ENCODE measurements at regions not wholly inside any gene's neighbourhood (a gene's known extent, or its start where the extent isn't known, plus 50 kb on each side); places are given as distances from the start of the nearest gene placed in this dataset.

DNA sequence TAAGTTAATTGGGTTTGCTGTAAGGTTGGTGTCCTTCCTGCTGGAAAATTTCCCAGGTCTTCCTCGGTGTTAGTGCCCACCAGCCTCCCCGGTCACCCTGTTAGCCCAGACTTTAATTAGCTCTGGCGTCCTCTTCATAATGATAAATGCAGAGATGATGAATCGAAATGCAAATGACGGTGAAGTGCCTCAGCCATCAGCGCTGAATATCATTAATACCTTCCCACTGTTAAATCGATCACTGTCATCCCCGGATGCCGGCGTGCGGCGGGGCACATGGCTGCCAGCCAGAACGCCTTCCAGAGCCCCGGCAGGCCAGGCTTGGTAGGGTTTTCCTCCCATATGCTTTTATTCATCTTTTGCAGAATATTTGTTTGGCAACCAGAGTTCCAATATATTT, 204.5 kb downstream of the IRX2 start:
- Histone ChIP-seq H3K4me3 (no peak overlapping the region), H3K4me1 (no peaks in the 10 kb centered on the region), H3K9me3 (no peaks in the 10 kb centered on the region), H3K27ac (no peak overlapping the region), H3K27me3 (ENCODE audit: low read depth) (no peaks in the 10 kb centered on the region), H3K36me3 (no peaks in the 10 kb centered on the region)
- ATAC-seq, result no peak
- TF ChIP-seq, protein P1, sequence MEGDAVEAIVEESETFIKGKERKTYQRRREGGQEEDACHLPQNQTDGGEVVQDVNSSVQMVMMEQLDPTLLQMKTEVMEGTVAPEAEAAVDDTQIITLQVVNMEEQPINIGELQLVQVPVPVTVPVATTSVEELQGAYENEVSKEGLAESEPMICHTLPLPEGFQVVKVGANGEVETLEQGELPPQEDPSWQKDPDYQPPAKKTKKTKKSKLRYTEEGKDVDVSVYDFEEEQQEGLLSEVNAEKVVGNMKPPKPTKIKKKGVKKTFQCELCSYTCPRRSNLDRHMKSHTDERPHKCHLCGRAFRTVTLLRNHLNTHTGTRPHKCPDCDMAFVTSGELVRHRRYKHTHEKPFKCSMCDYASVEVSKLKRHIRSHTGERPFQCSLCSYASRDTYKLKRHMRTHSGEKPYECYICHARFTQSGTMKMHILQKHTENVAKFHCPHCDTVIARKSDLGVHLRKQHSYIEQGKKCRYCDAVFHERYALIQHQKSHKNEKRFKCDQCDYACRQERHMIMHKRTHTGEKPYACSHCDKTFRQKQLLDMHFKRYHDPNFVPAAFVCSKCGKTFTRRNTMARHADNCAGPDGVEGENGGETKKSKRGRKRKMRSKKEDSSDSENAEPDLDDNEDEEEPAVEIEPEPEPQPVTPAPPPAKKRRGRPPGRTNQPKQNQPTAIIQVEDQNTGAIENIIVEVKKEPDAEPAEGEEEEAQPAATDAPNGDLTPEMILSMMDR (IDR thresholded peaks at IDR 0.05), result no peak
- intact Hi-C loops (cut with DNase I), result no loop called here
- DNase-seq, result no peak

DNA sequence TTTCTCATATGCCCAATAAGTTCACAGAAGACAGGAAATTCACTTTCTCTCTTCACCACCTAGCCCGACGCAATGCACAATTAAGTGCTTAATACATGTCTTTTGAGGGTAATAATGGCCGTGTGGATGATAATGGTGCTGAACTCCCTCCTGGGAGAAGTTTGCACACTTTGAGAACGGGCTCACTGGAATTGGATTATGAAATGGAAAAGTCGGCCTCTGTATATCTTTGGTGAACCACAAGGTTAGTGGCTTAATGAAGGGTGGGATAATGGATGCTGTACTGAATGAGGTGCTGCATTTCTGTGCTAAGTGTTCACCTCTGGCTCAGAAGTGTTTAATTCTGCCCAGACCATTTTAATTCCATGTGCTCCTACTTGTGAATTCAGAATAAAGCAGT, 207.5 kb downstream of the IRX2 start:
- DNase-seq (no peak), ATAC-seq (no peak)
- H3K4me1 ChIP-seq, result no peaks in the 10 kb centered on the region
- intact Hi-C loops (cut with DNase I), result no loop called here
- no peaks in the 10 kb centered on the region for H3K9me3 ChIP-seq
- no peaks in the 10 kb centered on the region for H3K36me3 ChIP-seq
- TF ChIP-seq, protein P1 (IDR thresholded peaks at IDR 0.05), result no peak
- no peaks in the 10 kb centered on the region for H3K27me3 ChIP-seq (ENCODE audit: low read depth)
- no peak overlapping the region for H3K4me3 ChIP-seq
- H3K27ac ChIP-seq, result no peak overlapping the region

DNA sequence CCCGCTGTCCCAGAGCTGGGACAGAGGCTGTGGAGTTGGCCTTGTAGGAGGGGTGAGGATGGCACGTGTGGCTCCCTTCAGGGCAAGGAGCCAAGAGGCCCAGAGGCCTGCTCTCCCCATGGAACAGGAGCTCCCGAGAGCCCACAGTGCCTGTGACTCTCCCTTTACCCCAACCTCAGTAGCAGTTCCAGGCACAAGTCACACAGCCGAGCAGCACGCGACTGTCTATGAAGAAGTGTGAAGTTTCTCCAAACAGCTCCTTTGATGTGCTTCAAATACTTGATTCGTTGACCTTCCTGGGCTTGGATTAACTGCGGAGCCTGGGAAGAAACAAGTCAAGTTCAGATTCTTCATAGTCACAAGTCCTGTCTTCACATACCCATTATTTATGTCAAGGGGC, 208.7 kb downstream of the IRX2 start:
- DNase-seq (no peak), ATAC-seq (no peak)
- Histone ChIP-seq H3K9me3 (no peaks in the 10 kb centered on the region), H3K4me3 (no peak overlapping the region), H3K36me3 (no peaks in the 10 kb centered on the region), H3K4me1 (no peaks in the 10 kb centered on the region), H3K27ac (no peak overlapping the region), H3K27me3 (ENCODE audit: low read depth) (no peaks in the 10 kb centered on the region)
- intact Hi-C loops (cut with DNase I), result no loop called here
- TF ChIP-seq, protein P1 (IDR thresholded peaks at IDR 0.05), result no peak

DNA sequence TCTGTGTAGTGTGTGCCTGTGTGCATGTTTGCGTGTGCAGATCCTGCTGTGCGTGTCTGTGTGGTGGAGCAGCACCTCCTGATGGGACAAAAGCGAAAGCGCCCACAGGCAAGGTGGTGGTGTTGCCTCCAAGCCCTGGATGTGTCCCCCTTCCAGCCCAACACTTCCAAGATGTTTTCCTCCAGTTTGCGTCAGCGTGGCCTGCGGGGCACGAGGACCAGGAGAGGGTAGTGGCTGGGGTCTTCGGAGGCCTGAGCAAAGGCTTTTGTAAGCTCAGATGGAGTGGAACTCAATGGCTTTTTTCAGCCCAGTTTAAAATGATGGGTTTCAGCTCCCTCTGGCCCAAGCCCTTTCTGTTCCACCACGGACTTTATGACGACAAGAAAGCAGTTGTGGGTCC, 209.5 kb downstream of the IRX2 start:
- intact Hi-C loops (cut with DNase I), result no loop called here
- Histone ChIP-seq H3K4me3 (no peak overlapping the region), H3K9me3 (no peaks in the 10 kb centered on the region), H3K36me3 (no peaks in the 10 kb centered on the region), H3K27ac (no peak overlapping the region), H3K27me3 (ENCODE audit: low read depth) (no peaks in the 10 kb centered on the region), H3K4me1 (no peaks in the 10 kb centered on the region)
- TF ChIP-seq, protein P1 (IDR thresholded peaks at IDR 0.05), result no peak
- ATAC-seq, result no peak
- DNase-seq, result no peak

DNA sequence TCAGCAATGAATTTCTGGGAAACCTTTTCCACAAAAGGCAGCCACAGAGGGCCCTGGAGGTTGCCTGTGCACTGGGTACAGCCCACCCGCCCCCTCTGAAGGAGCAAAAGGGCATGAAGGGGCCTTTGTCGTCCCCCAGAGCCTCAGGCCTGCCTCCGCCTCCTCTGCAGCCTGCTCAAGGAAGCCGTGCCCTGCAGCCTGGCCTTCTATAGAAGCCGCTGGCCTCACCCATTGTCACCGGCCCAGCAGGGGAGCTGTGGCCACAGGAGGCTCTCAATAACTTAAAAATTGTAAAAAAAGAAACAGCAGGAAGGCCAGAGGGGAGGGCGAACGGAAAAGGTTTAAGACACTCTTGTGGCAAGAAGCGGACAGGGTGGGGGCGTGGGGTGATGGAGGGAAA, 213.3 kb downstream of the IRX2 start:
- Histone ChIP-seq H3K36me3 (no peaks in the 10 kb centered on the region), H3K27ac (no peak overlapping the region), H3K9me3 (peaks cover 13% of the 10 kb centered on the region), H3K4me3 (no peak overlapping the region), H3K4me1 (no peaks in the 10 kb centered on the region), H3K27me3 (ENCODE audit: low read depth) (no peaks in the 10 kb centered on the region)
- DNase-seq, result no peak
- ATAC-seq, result no peak
- TF ChIP-seq, protein P1 (IDR thresholded peaks at IDR 0.05), result no peak
- intact Hi-C loops (cut with DNase I), result no loop called here

All from lower lobe of right lung (tissue), 2 donors.